ENCODE measurements at regions not wholly inside any gene's neighbourhood (a gene's known extent, or its start where the extent isn't known, plus 50 kb on each side); places are given as distances from the start of the nearest gene placed in this dataset.

DNA sequence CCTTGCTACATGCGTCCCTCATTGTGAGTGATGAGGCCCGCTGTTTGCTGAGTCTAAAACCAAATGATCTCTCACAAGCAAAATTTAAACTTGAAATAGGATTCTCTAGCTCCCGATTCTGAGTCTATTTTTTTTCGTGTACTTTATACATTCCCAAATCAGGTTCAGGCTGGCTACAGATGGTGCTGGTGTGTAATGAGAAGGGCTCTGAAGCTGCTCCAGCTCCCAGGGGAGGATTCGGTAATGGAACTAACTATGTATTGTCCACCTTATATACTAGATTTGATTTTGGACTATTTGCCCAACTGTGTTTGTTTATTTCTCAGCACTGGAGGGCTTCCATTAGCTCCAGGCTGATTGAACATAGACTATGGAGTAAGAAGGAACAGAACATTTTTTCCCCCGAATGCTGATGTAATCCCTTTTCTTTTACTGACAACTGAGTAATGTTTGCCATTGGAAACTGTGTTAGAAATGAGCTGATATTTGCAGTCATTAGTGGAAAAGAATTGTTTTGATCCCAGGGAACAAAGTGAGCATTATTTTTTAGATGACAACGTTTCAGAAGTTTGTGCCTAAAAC is 274.0 kb upstream of the FIGN start:
- Histone ChIP-seq H2AFZ (ENCODE audit: low read depth, low read length, poor library complexity, severe bottlenecking) (no peak overlapping the region), H3K9me3 (ENCODE audit: control insufficient read depth in 1 of 2, insufficient read depth in 1 of 2, low read depth in 1 of 2, low read length in 2 of 2) (no peaks in the 10 kb centered on the region), H3K79me2 (ENCODE audit: insufficient read depth, low read length) (no peaks in the 10 kb centered on the region), H3K9ac (ENCODE audit: low read length) (no peak overlapping the region), H3K4me2 (ENCODE audit: low read length) (no peak overlapping the region), H4K20me1 (ENCODE audit: insufficient read depth) (no peaks in the 10 kb centered on the region), H3K9me2 (ENCODE audit: insufficient read depth) (no peaks in the 10 kb centered on the region), H3K4me1 (ENCODE audit: control insufficient read depth in 1 of 2, insufficient read depth in 2 of 2, low read length in 2 of 2) (no peaks in the 10 kb centered on the region), H3K27me3 (ENCODE audit: insufficient read depth, low read length) (peaks cover 15% of the 10 kb centered on the region), H3K36me3 (ENCODE audit: control insufficient read depth in 1 of 2, insufficient read depth in 2 of 2, low read length in 2 of 2) (no peaks in the 10 kb centered on the region), H3K4me3 (replicated peaks in 1 of 2; ENCODE audit: low read depth in 1 of 2, low read length in 2 of 2) (no peak overlapping the region), H3K27ac (ENCODE audit: low read depth, low read length) (no peak overlapping the region)
- ChIA-PET POLR2A (no interaction called here), CTCF (no interaction called here), RAD21 (ENCODE audit: low non-redundant PET in 1 of 2, low total read pairs in 2 of 2, uncharacterized antibody in 2 of 2, unreplicated experiment in 2 of 2) (no interaction called here)
- no TSS peak for BruUV-seq (replicated peaks)
- no peak for DNase-seq (ENCODE audit: low read depth, low spot score)
- no peak for ATAC-seq
- intact Hi-C loops (cut with micrococcal nuclease): no loop called here
- no peak for TF ChIP-seq CBX3 (IDR thresholded peaks at IDR 0.05; ENCODE audit: low read depth)
- TF ChIP-seq SP1 (IDR thresholded peaks at IDR 0.05; ENCODE audit: low read depth): no peak
- no peak for TF ChIP-seq POLR2AphosphoS5 (IDR thresholded peaks at IDR 0.05; ENCODE audit: low read depth, low read length)
- TF ChIP-seq YY1 (IDR thresholded peaks at IDR 0.05; ENCODE audit: extremely low read depth, insufficient replicate concordance, low read depth, low read length): no peak
- no peak for TF ChIP-seq EZH2 (IDR thresholded peaks at IDR 0.05)
- TF ChIP-seq EGR1 (IDR thresholded peaks at IDR 0.05; ENCODE audit: low read depth): no peak
- TF ChIP-seq JUND (IDR thresholded peaks at IDR 0.05): no peak
- TF ChIP-seq ELF1 (IDR thresholded peaks at IDR 0.05; ENCODE audit: borderline replicate concordance, low read depth): no peak
- TF ChIP-seq SRF (IDR thresholded peaks at IDR 0.05; ENCODE audit: low read depth): no peak
- no peak for TF ChIP-seq POLR2A (IDR thresholded peaks at IDR 0.05; ENCODE audit: borderline replicate concordance, extremely low read depth, insufficient read depth, insufficient read length)
- no peak for TF ChIP-seq ATF3 (IDR thresholded peaks at IDR 0.05)
- TF ChIP-seq EZH2phosphoT487 (IDR thresholded peaks at IDR 0.05; ENCODE audit: borderline replicate concordance): no peak
- TF ChIP-seq, protein P1, sequence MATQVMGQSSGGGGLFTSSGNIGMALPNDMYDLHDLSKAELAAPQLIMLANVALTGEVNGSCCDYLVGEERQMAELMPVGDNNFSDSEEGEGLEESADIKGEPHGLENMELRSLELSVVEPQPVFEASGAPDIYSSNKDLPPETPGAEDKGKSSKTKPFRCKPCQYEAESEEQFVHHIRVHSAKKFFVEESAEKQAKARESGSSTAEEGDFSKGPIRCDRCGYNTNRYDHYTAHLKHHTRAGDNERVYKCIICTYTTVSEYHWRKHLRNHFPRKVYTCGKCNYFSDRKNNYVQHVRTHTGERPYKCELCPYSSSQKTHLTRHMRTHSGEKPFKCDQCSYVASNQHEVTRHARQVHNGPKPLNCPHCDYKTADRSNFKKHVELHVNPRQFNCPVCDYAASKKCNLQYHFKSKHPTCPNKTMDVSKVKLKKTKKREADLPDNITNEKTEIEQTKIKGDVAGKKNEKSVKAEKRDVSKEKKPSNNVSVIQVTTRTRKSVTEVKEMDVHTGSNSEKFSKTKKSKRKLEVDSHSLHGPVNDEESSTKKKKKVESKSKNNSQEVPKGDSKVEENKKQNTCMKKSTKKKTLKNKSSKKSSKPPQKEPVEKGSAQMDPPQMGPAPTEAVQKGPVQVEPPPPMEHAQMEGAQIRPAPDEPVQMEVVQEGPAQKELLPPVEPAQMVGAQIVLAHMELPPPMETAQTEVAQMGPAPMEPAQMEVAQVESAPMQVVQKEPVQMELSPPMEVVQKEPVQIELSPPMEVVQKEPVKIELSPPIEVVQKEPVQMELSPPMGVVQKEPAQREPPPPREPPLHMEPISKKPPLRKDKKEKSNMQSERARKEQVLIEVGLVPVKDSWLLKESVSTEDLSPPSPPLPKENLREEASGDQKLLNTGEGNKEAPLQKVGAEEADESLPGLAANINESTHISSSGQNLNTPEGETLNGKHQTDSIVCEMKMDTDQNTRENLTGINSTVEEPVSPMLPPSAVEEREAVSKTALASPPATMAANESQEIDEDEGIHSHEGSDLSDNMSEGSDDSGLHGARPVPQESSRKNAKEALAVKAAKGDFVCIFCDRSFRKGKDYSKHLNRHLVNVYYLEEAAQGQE (IDR thresholded peaks at IDR 0.05; ENCODE audit: low read depth): no peak
